Body of pancreas (tissue), 4 donors: ENCODE measurements at regions not wholly inside any gene's neighbourhood (a gene's known extent, or its start where the extent isn't known, plus 50 kb on each side); places are given as distances from the start of the nearest gene placed in this dataset.

Source experiments
- POLR2A ChIP-seq, 3 donors: fragments of 450-650 bp; IDR thresholded peaks; one replicate each; pipeline ENCODE4 v1.6.1; 2016; ENCODE audit warnings: antibody characterized with exemption in 3 of 3, mild to moderate bottlenecking in 2 of 3
- TF ChIP-seq, protein P1 (sequence below), 7 experiments: fragments of 450-650 bp in 4 of 7; fragments of 200-600 bp in 3 of 7; sonication (generic) in 3 of 7; IDR thresholded peaks; one replicate each; pipeline ENCODE4 v1.5.1; 2016 to 2019; ENCODE audit warnings: antibody characterized with exemption in 7 of 7

GRCh38 chr2:47238638-47239037 is 62.3 kb upstream of the CALM2 start:
- no peak for TF ChIP-seq POLR2A (IDR thresholded peaks at IDR 0.05)
- TF ChIP-seq, protein P1, sequence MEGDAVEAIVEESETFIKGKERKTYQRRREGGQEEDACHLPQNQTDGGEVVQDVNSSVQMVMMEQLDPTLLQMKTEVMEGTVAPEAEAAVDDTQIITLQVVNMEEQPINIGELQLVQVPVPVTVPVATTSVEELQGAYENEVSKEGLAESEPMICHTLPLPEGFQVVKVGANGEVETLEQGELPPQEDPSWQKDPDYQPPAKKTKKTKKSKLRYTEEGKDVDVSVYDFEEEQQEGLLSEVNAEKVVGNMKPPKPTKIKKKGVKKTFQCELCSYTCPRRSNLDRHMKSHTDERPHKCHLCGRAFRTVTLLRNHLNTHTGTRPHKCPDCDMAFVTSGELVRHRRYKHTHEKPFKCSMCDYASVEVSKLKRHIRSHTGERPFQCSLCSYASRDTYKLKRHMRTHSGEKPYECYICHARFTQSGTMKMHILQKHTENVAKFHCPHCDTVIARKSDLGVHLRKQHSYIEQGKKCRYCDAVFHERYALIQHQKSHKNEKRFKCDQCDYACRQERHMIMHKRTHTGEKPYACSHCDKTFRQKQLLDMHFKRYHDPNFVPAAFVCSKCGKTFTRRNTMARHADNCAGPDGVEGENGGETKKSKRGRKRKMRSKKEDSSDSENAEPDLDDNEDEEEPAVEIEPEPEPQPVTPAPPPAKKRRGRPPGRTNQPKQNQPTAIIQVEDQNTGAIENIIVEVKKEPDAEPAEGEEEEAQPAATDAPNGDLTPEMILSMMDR (IDR thresholded peaks at IDR 0.05), result no peak
